Fibroblast of the aortic adventitia (primary cell): ENCODE measurements at regions not wholly inside any gene's neighbourhood (a gene's known extent, or its start where the extent isn't known, plus 50 kb on each side); places are given as distances from the start of the nearest gene placed in this dataset.

ENCODE experiments used
- DNase-seq: peaks from one replicate; pipeline ENCODE4 v3.0.0-alpha.2; 2010; ENCODE audit warnings: low read depth
- H3K4me3 ChIP-seq: 2 replicates; pipeline ENCODE4 v1.5.1; 2011; ENCODE audit warnings: low read depth, mild to moderate bottlenecking, control low read depth, low read length, moderate library complexity
- TF ChIP-seq, protein P1 (sequence below): IDR thresholded peaks from 2 replicates; pipeline ENCODE4 v1.5.1; 2011; ENCODE audit warnings: mild to moderate bottlenecking, low read length, control low read depth, inconsistent platforms; ENCODE audit not compliant: insufficient read depth

DNA sequence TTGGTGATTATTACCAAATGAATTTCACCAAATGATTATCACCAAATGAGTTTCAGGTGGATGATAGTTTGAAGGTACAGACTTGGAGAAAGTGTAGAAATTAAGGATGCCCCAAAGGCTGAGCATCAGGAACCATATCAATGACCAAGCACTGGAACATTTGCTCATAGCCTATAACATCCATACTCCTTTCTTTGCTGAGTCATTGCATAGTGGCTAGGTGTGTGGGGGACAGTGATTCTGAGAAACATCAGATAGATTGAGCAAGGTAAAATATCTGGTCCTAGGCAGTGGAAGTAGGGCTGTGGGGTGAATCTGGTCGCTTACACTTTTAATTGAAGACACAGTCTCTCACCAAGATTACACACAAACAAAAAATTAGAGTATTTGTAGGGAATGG lies 1362.5 kb upstream of the PABPC4L start:
- TF ChIP-seq, protein P1, sequence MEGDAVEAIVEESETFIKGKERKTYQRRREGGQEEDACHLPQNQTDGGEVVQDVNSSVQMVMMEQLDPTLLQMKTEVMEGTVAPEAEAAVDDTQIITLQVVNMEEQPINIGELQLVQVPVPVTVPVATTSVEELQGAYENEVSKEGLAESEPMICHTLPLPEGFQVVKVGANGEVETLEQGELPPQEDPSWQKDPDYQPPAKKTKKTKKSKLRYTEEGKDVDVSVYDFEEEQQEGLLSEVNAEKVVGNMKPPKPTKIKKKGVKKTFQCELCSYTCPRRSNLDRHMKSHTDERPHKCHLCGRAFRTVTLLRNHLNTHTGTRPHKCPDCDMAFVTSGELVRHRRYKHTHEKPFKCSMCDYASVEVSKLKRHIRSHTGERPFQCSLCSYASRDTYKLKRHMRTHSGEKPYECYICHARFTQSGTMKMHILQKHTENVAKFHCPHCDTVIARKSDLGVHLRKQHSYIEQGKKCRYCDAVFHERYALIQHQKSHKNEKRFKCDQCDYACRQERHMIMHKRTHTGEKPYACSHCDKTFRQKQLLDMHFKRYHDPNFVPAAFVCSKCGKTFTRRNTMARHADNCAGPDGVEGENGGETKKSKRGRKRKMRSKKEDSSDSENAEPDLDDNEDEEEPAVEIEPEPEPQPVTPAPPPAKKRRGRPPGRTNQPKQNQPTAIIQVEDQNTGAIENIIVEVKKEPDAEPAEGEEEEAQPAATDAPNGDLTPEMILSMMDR = no peak
- DNase-seq = no peak
- no peak overlapping the region for H3K4me3 ChIP-seq

GRCh38 chr4:135553213-135553612 lies 1351.6 kb upstream of the PABPC4L start:
- TF ChIP-seq, protein P1 = no peak
- no peak for DNase-seq
- H3K4me3 ChIP-seq = no peak overlapping the region

DNA sequence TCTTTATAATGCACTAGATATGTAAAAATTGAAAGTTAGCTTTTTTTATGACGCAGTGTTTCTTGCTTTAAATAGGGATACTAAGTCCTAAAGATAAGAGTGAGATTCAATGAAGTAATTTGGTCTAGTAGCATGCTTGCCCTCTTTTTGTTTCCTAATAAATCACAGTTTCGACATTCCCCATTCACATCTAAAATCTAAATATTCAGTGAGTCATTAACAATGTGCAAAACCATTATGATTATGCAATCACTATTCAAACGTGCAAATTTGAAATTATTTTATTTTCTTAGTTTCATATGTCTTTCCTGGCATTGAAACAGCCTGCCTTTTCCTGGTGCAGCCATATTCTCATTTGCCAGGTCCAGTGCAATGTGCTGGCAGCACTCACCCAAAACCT lies 1350.5 kb upstream of the PABPC4L start:
- no peak overlapping the region for H3K4me3 ChIP-seq
- TF ChIP-seq, protein P1 = no peak
- DNase-seq = no peak

DNA sequence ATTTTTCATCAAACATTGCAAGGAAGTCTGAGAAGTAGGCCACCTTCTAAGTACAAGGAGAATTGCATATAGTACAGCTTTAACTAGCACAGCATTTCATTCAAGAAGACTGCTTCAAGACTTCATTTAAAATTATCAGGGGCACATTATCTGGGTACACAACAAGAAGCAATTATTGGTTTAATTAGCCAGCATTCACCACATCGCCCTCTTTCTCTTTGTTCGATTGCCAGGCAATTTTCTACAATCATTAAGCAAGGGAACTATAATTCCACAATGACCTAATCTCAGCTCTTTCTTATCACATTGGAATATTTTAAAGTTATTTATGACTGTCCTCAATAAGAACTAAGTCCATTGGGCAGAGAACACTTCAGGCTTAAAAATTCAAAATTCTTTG lies 1347.1 kb upstream of the PABPC4L start:
- DNase-seq = no peak
- TF ChIP-seq, protein P1 = no peak
- no peak overlapping the region for H3K4me3 ChIP-seq

- DNase-seq = no peak
- no peak overlapping the region for H3K4me3 ChIP-seq
- TF ChIP-seq, protein P1 = no peak
Measured at GRCh38 chr4:135545616-135546317, 1344.2 kb upstream of the PABPC4L start.

DNA sequence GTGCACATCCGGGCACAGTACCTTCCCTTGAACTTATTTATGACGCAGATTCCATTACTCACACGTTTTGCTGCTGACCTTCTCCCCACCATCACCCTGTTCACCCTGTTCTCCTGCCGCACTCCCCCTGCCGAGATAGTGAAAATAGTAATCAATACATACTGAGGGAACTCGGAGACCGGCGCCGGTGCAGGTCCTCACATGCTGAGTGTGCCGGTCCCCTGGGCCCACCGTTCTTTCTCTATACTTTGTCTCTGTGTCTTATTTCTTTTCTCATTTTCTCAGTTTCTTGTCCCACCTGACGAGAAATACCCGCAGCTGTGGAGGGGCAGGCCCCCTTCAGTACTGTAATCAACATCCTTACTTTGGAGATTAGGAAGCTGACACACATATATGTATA lies 1337.1 kb upstream of the PABPC4L start:
- no peak for DNase-seq
- H3K4me3 ChIP-seq = no peak overlapping the region
- TF ChIP-seq, protein P1 = no peak

DNA sequence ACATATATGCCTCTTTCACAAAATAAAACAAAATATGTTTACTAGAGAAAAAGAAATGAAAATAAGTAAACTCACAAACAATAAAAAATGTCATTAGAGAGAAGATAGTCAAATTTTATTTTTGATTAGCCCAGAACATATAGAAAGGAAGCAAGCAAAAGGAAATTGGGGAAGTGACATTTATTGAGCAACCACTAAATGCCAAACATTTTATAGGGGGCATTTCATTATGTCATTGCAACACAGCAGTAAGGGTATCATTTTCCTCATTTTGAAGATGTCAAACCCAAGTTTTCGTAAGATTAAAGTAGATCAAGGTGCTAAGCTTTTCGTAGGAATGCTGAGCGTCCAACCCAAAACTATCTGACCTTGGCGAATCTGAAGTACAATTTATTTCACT lies 1331.5 kb upstream of the PABPC4L start:
- no peak overlapping the region for H3K4me3 ChIP-seq
- DNase-seq = no peak

More for the DNA sequence above, 1331.5 kb upstream of the PABPC4L start:
- TF ChIP-seq, protein P1 = no peak
